HCT116 (cell line): ENCODE measurements at regions not wholly inside any gene's neighbourhood (a gene's known extent, or its start where the extent isn't known, plus 50 kb on each side); places are given as distances from the start of the nearest gene placed in this dataset.

Source experiments
- ATAC-seq: fragments of 200-7000 bp; cut with Tn5 transposase; 2 replicates; pipeline ENCODE4 v1.9.1; 2020; ENCODE audit warnings: mild to moderate bottlenecking, moderate library complexity
- BruUV-seq: library from RNA; stranded (reverse); fragments of 400-500 nt; replicated peaks from 2 replicates; lab custom pipeline; 2021; lab: Mats Ljungman, UMichigan
- CTCF ChIA-PET: fragments of 300-600 bp; sonication (Branson Sonifier 250); formaldehyde crosslinking; loops from one replicate; lab custom pipeline; 2021; ENCODE audit warnings: antibody characterized with exemption; lab: Charles Lee
- POLR2A ChIA-PET: fragments of 300-600, 350-600 bp; sonication (Branson Sonifier 250); formaldehyde crosslinking; loops from one replicate; lab custom pipeline; 2021; ENCODE audit warnings: antibody characterized with exemption; lab: Charles Lee
- RAD21 ChIA-PET, 2 experiments: fragments of 300-600 bp; sonication (Branson Sonifier 250); formaldehyde crosslinking; loops; one replicate each; lab custom pipeline; 2023; ENCODE audit warnings: low total read pairs in 2 of 2; ENCODE audit not compliant: uncharacterized antibody in 2 of 2, unreplicated experiment in 2 of 2, low non-redundant PET in 1 of 2; lab: Charles Lee
- DNase-seq: peaks from one replicate; pipeline ENCODE4 v3.0.0-alpha.2; 2010; ENCODE audit warnings: low read depth, low spot score
- H2AFZ ChIP-seq: fragments of 200-600 bp; shearing (Covaris generic), sonication (generic); 2 replicates; pipeline ENCODE4 v1.6.1; 2017; ENCODE audit warnings: low read depth, mixed run types, mixed read lengths, antibody characterized with exemption, low read length; ENCODE audit not compliant: poor library complexity, severe bottlenecking
- H3K27ac ChIP-seq: 2 replicates; pipeline ENCODE4 v1.5.1; 2012; ENCODE audit warnings: low read depth, low read length
- H3K27me3 ChIP-seq: fragments of 200-600 bp; sonication (generic); 2 replicates; pipeline ENCODE4 v1.6.1; 2016; ENCODE audit warnings: mixed run types, low read length, mixed read lengths; ENCODE audit not compliant: insufficient read depth
- H3K36me3 ChIP-seq, 2 experiments: fragments of 200-500 bp in 1 of 2; fragments of 200-600 bp in 1 of 2; sonication (Bioruptor generic) in 1 of 2; sonication (generic) in 1 of 2; 2 replicates each; pipeline versions ENCODE4 v1.5.1 to v1.6.1; 2014 to 2016; ENCODE audit warnings: low read length in 2 of 2, inconsistent platforms in 1 of 2, mixed read lengths in 1 of 2, mixed run types in 1 of 2; ENCODE audit not compliant: insufficient read depth in 2 of 2, control insufficient read depth in 1 of 2
- H3K4me1 ChIP-seq, 2 experiments: fragments of 200-600 bp in 1 of 2; sonication (generic) in 1 of 2; 2 replicates each; pipeline versions ENCODE4 v1.5.1 to v1.6.1; 2012 to 2017; ENCODE audit warnings: low read length in 2 of 2, inconsistent platforms in 1 of 2, mild to moderate bottlenecking in 1 of 2, mixed read lengths in 1 of 2, mixed run types in 1 of 2, moderate library complexity in 1 of 2; ENCODE audit not compliant: insufficient read depth in 2 of 2, control insufficient read depth in 1 of 2
- H3K4me2 ChIP-seq: fragments of 200-600 bp; sonication (generic); 2 replicates; pipeline ENCODE4 v1.6.1; 2017; ENCODE audit warnings: mixed run types, low read length, mixed read lengths
- H3K4me3 ChIP-seq, 2 experiments: fragments of 200-600 bp in 1 of 2; sonication (generic) in 1 of 2; replicated peaks in 1 of 2; 2 replicates each; pipeline ENCODE4 v1.5.1; 2011 to 2016; ENCODE audit warnings: low read length in 2 of 2, control low read depth in 1 of 2, low read depth in 1 of 2, mild to moderate bottlenecking in 1 of 2, mixed read lengths in 1 of 2, mixed run types in 1 of 2
- H3K79me2 ChIP-seq: fragments of 200-600 bp; sonication (generic); 2 replicates; pipeline ENCODE4 v1.6.1; 2017; ENCODE audit warnings: mild to moderate bottlenecking, mixed run types, low read length, moderate library complexity, mixed read lengths; ENCODE audit not compliant: insufficient read depth
- H3K9ac ChIP-seq: fragments of 200-600 bp; sonication (generic); 2 replicates; pipeline ENCODE4 v1.6.1; 2016; ENCODE audit warnings: low read length, mixed read lengths
- H3K9me2 ChIP-seq: fragments of 200-600 bp; sonication (generic), shearing (Covaris generic); 2 replicates; pipeline ENCODE4 v1.6.1; 2017; ENCODE audit warnings: mixed run types, mild to moderate bottlenecking, moderate library complexity; ENCODE audit not compliant: insufficient read depth
- H3K9me3 ChIP-seq, 2 experiments: fragments of 200-500 bp in 1 of 2; fragments of 200-600 bp in 1 of 2; sonication (Bioruptor generic) in 1 of 2; sonication (generic) in 1 of 2; 2 replicates each; pipeline ENCODE4 v1.6.1; 2014 to 2017; ENCODE audit warnings: low read length in 2 of 2, mixed read lengths in 2 of 2, inconsistent platforms in 1 of 2, low read depth in 1 of 2, mild to moderate bottlenecking in 1 of 2, mixed run types in 1 of 2, moderate library complexity in 1 of 2; ENCODE audit not compliant: control insufficient read depth in 1 of 2, insufficient read depth in 1 of 2
- H4K20me1 ChIP-seq: fragments of 200-600 bp; sonication (generic), shearing (Covaris generic); 2 replicates; pipeline ENCODE4 v1.6.1; 2017; ENCODE audit warnings: mixed run types, mild to moderate bottlenecking, moderate library complexity; ENCODE audit not compliant: insufficient read depth
- CBX3 ChIP-seq: IDR thresholded peaks from 2 replicates; pipeline ENCODE4 v1.6.1; 2012; ENCODE audit warnings: low read depth
- CEBPB ChIP-seq: IDR thresholded peaks from 2 replicates; pipeline ENCODE4 v1.6.1; 2012; ENCODE audit warnings: low read depth
- EGR1 ChIP-seq: IDR thresholded peaks from 2 replicates; pipeline ENCODE4 v1.6.1; 2012; ENCODE audit warnings: low read depth
- ELF1 ChIP-seq: IDR thresholded peaks from 2 replicates; pipeline ENCODE4 v1.6.1; 2012; ENCODE audit warnings: low read depth, borderline replicate concordance
- EZH2 ChIP-seq: fragments of 200-600 bp; sonication (generic); IDR thresholded peaks from 2 replicates; pipeline ENCODE4 v1.6.1; 2017; ENCODE audit warnings: antibody characterized with exemption, mixed run types
- EZH2phosphoT487 ChIP-seq: fragments of 200-600 bp; IDR thresholded peaks from 2 replicates; pipeline ENCODE4 v1.6.1; 2018; ENCODE audit warnings: antibody characterized with exemption, borderline replicate concordance
- FOSL1 ChIP-seq: IDR thresholded peaks from 2 replicates; pipeline ENCODE4 v1.6.1; 2012; ENCODE audit warnings: low read depth
- POLR2A ChIP-seq: IDR thresholded peaks from 2 replicates; pipeline ENCODE4 v1.7.0; 2011; ENCODE audit warnings: borderline replicate concordance; ENCODE audit not compliant: insufficient read depth, insufficient read length; ENCODE audit errors: extremely low read depth
- POLR2AphosphoS5 ChIP-seq: IDR thresholded peaks from 2 replicates; pipeline ENCODE4 v1.6.1; 2011; ENCODE audit warnings: mild to moderate bottlenecking, low read depth, low read length, moderate library complexity
- SIN3A ChIP-seq: IDR thresholded peaks from 2 replicates; pipeline ENCODE4 v1.6.1; 2012; ENCODE audit warnings: low read depth
- SP1 ChIP-seq: IDR thresholded peaks from 2 replicates; pipeline ENCODE4 v1.6.1; 2012; ENCODE audit warnings: low read depth
- TCF7L2 ChIP-seq: IDR thresholded peaks from 2 replicates; pipeline ENCODE4 v1.7.0; 2011; ENCODE audit warnings: borderline replicate concordance, inconsistent platforms; ENCODE audit not compliant: insufficient read depth, insufficient read length; ENCODE audit errors: extremely low read depth
- YY1 ChIP-seq: IDR thresholded peaks from 2 replicates; pipeline ENCODE4 v1.6.1; 2011; ENCODE audit warnings: low read length, low read depth, moderate library complexity, mild to moderate bottlenecking; ENCODE audit not compliant: insufficient replicate concordance; ENCODE audit errors: extremely low read depth
- ZFX ChIP-seq: fragments of 450-650 bp; IDR thresholded peaks from 2 replicates; pipeline ENCODE4 v1.6.1; 2017
- ZNF274 ChIP-seq: fragments of 200-500 bp; sonication (Bioruptor generic); IDR thresholded peaks from 2 replicates; pipeline ENCODE4 v1.6.1; 2014; ENCODE audit warnings: mild to moderate bottlenecking, low read depth, low read length, inconsistent platforms
- intact Hi-C: fragments of 100-400 bp; cut with micrococcal nuclease; formaldehyde crosslinking; loops from 2 replicates; pipeline ENCODE4 v1.10.0; 2022
- TF ChIP-seq, protein P1 (sequence below): IDR thresholded peaks from 2 replicates; pipeline ENCODE4 v1.6.1; 2012; ENCODE audit warnings: low read depth
- TF ChIP-seq, protein P2 (sequence below): IDR thresholded peaks from 2 replicates; pipeline ENCODE4 v1.6.1; 2012
- TF ChIP-seq, protein P3 (sequence below): IDR thresholded peaks from 2 replicates; pipeline ENCODE4 v1.6.1; 2012
- TF ChIP-seq, protein P4 (sequence below): IDR thresholded peaks from 2 replicates; pipeline ENCODE4 v1.6.1; 2011; ENCODE audit warnings: mild to moderate bottlenecking, low read length, moderate library complexity; ENCODE audit not compliant: insufficient replicate concordance; ENCODE audit errors: extremely low read depth
- TF ChIP-seq, protein P5 (sequence below), 3 experiments: fragments of 200-600 bp in 1 of 3; sonication (generic) in 1 of 3; IDR thresholded peaks in 2 of 3; conservative IDR thresholded peaks in 1 of 3; 2 replicates each; pipeline ENCODE4 v1.5.1; 2012 to 2017; ENCODE audit warnings: low read depth in 2 of 3, low read length in 2 of 3, antibody characterized with exemption in 1 of 3, borderline replicate concordance in 1 of 3, control low read depth in 1 of 3, mild to moderate bottlenecking in 1 of 3, mixed read lengths in 1 of 3, mixed run types in 1 of 3, moderate library complexity in 1 of 3; ENCODE audit not compliant: insufficient read depth in 1 of 3

DNA sequence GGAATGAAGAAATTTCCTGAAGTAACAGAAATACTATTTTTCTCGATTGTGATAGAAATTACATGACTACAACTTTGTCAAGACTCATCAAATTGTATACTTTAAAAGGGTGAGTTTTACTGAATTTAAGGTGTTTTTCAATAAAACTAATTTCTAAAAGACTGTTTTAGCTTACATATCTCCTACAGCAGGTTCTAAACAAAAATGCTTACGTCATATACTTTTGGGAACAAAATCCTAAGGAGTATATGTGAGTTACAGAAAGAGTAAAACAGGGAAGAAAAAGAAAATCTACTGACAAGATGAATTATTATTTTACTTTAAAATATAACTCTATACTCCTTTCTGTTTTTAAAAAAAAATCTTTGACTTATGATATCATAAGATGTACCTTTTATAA lies 660.3 kb upstream of the PKDCC start:
- CTCF ChIA-PET = no interaction called here
- no TSS peak for BruUV-seq
- intact Hi-C loops = no loop called here
- no peak overlapping the region for H3K4me2 ChIP-seq
- no peaks in the 10 kb centered on the region for H3K4me1 ChIP-seq
- H4K20me1 ChIP-seq = no peaks in the 10 kb centered on the region
- POLR2A ChIA-PET = no interaction called here
- DNase-seq (no peak), ATAC-seq (no peak)
- H3K4me3 ChIP-seq = no peak overlapping the region
- no peaks in the 10 kb centered on the region for H3K9me3 ChIP-seq
- no peaks in the 10 kb centered on the region for H3K9me2 ChIP-seq
- H3K9ac ChIP-seq = no peak overlapping the region
- H3K27me3 ChIP-seq = no peaks in the 10 kb centered on the region
- H3K36me3 ChIP-seq = no peaks in the 10 kb centered on the region
- no peak overlapping the region for H2AFZ ChIP-seq
- H3K79me2 ChIP-seq = no peaks in the 10 kb centered on the region
- RAD21 ChIA-PET = no interaction called here
- TF ChIP-seq EZH2 (no peak), ZFX (no peak), ZNF274 (no peak), SP1 (no peak), EGR1 (no peak), EZH2phosphoT487 (no peak), YY1 (no peak), CBX3 (no peak), POLR2A (no peak), CEBPB (no peak), ELF1 (no peak), TCF7L2 (no peak), POLR2AphosphoS5 (no peak), SIN3A (no peak), FOSL1 (no peak)
- TF ChIP-seq, protein P1, sequence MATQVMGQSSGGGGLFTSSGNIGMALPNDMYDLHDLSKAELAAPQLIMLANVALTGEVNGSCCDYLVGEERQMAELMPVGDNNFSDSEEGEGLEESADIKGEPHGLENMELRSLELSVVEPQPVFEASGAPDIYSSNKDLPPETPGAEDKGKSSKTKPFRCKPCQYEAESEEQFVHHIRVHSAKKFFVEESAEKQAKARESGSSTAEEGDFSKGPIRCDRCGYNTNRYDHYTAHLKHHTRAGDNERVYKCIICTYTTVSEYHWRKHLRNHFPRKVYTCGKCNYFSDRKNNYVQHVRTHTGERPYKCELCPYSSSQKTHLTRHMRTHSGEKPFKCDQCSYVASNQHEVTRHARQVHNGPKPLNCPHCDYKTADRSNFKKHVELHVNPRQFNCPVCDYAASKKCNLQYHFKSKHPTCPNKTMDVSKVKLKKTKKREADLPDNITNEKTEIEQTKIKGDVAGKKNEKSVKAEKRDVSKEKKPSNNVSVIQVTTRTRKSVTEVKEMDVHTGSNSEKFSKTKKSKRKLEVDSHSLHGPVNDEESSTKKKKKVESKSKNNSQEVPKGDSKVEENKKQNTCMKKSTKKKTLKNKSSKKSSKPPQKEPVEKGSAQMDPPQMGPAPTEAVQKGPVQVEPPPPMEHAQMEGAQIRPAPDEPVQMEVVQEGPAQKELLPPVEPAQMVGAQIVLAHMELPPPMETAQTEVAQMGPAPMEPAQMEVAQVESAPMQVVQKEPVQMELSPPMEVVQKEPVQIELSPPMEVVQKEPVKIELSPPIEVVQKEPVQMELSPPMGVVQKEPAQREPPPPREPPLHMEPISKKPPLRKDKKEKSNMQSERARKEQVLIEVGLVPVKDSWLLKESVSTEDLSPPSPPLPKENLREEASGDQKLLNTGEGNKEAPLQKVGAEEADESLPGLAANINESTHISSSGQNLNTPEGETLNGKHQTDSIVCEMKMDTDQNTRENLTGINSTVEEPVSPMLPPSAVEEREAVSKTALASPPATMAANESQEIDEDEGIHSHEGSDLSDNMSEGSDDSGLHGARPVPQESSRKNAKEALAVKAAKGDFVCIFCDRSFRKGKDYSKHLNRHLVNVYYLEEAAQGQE = no peak
- TF ChIP-seq, protein P2, sequence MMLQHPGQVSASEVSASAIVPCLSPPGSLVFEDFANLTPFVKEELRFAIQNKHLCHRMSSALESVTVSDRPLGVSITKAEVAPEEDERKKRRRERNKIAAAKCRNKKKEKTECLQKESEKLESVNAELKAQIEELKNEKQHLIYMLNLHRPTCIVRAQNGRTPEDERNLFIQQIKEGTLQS = no peak
- TF ChIP-seq, protein P3, sequence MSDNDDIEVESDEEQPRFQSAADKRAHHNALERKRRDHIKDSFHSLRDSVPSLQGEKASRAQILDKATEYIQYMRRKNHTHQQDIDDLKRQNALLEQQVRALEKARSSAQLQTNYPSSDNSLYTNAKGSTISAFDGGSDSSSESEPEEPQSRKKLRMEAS = no peak
- TF ChIP-seq, protein P4, sequence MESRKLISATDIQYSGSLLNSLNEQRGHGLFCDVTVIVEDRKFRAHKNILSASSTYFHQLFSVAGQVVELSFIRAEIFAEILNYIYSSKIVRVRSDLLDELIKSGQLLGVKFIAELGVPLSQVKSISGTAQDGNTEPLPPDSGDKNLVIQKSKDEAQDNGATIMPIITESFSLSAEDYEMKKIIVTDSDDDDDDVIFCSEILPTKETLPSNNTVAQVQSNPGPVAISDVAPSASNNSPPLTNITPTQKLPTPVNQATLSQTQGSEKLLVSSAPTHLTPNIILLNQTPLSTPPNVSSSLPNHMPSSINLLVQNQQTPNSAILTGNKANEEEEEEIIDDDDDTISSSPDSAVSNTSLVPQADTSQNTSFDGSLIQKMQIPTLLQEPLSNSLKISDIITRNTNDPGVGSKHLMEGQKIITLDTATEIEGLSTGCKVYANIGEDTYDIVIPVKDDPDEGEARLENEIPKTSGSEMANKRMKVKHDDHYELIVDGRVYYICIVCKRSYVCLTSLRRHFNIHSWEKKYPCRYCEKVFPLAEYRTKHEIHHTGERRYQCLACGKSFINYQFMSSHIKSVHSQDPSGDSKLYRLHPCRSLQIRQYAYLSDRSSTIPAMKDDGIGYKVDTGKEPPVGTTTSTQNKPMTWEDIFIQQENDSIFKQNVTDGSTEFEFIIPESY = no peak
- TF ChIP-seq, protein P5, sequence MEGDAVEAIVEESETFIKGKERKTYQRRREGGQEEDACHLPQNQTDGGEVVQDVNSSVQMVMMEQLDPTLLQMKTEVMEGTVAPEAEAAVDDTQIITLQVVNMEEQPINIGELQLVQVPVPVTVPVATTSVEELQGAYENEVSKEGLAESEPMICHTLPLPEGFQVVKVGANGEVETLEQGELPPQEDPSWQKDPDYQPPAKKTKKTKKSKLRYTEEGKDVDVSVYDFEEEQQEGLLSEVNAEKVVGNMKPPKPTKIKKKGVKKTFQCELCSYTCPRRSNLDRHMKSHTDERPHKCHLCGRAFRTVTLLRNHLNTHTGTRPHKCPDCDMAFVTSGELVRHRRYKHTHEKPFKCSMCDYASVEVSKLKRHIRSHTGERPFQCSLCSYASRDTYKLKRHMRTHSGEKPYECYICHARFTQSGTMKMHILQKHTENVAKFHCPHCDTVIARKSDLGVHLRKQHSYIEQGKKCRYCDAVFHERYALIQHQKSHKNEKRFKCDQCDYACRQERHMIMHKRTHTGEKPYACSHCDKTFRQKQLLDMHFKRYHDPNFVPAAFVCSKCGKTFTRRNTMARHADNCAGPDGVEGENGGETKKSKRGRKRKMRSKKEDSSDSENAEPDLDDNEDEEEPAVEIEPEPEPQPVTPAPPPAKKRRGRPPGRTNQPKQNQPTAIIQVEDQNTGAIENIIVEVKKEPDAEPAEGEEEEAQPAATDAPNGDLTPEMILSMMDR (IDR thresholded peaks at IDR 0.05 in 2 of 3, conservative IDR thresholded peaks at IDR 0.05 in 1 of 3; ENCODE audit: borderline replicate concordance in 1 of 3, insufficient read depth in 1 of 3, low read depth in 2 of 3, low read length in 2 of 3) = no peak
- H3K27ac ChIP-seq = no peak overlapping the region
